Left lobe of liver (tissue), 2 donors: ENCODE measurements at regions not wholly inside any gene's neighbourhood (a gene's known extent, or its start where the extent isn't known, plus 50 kb on each side); places are given as distances from the start of the nearest gene placed in this dataset.
A peak's percentile ranks its signal among the peaks of the same experiment; 100 is the strongest.

Source experiments
- ATAC-seq: fragments of 200-7000 bp; cut with Tn5 transposase; one replicate; pipeline ENCODE4 v1.9.1; 2020; ENCODE audit warnings: mild to moderate bottlenecking, moderate library complexity
- DNase-seq: peaks from one replicate; pipeline ENCODE4 v3.0.0-alpha.2; 2020; ENCODE audit warnings: low spot score
- donor health status: DM: no; HTN: no; CAD: no; lungs with moderate emphysema.
- donor health status: DM: no; HTN: yes; CAD: no.

DNA sequence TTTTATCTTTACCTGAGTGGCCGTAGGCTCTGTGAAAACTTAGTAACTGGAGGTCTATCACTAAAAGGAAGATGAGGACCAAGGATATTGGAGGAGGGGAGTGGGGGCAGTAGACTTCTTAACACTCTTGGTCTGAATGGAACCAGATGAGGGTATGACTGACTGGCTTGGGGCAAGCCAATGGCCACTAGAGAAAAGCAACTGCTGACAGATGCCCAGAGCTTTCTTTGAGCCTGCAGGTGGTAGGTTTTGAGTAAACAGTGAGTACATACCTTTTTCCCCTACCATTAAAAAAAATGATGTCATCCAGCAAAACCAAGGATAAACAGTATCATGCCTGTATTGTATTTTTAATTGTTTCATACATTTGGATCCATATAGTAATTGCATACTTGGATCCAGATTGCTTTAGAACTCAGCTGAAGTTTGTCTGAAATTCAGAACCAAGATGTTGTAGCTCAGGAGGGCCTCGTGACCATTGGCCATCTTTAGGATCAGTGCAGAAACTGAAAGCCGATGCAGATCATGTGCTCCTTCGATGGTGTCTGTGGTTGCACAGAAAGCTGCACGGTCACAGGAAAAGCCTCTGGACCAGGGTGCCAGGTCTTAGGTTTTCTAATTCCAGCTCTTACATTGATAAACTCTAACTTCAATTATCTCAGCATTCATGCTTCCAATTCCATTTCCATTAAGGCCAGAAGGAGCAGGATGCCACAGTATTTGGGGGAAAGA lies 131.0 kb downstream of the PDGFRA start:
- ATAC-seq (no peak), DNase-seq (no peak)

DNA sequence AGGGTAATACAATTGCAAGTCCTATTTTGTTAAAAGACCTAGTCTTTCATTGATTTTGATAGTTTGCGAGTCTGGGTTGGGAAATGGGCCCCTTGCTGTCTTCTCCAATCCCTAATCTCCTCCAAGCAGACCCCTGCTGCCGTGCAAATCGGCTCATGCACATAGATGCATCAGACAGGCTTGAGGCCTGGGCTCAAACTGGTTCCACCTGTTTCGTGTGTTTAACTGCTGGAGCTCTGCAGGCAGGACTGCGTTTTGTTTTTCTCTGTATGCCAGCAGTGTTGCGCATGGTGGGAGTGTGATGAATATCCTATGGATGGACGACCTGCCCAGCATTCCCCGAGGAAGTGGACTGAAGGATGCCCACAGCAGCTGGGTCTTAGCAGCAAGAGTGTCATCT lies 133.9 kb downstream of the PDGFRA start:
- ATAC-seq (no peak), DNase-seq (no peak)

DNA sequence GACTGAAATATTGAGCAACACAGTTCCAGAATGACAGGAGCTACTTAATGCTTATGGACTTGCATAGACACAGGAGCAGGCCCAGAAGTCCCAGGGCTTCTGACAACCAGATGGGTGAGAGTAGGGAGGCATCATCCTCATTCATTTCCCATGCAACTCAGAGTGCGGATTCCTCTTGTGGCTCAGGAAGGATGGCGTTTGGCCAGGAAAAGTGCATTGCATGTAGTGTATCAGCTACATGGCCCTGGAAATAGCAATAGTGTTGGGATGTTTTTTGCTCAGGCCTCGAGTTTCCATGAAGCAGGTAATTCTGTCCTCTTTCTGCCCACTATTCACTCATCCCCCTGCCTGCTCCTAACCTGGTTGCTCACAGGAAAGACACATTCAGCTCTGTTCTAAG lies 136.6 kb downstream of the PDGFRA start:
- DNase-seq (no peak), ATAC-seq (no peak)

DNA sequence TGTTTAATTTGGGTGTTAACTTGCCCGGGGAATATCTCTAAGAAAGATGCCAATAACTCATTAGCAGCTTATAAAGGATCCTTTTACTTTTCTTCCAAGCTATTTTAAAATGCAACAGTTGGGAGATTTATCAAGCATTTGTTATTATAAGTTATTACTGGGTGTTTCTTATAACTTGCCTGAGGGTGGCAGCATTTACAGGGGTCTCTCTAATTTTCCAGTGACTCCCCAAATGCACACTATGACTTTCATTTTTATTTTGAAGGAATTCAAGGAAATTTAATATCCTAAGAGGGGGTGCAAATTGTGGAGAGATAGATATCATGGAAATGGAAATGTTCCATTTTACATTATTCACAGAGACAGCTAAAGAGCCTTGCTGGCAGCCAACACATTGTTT lies 138.0 kb downstream of the PDGFRA start:
- ATAC-seq: no peak

DNA sequence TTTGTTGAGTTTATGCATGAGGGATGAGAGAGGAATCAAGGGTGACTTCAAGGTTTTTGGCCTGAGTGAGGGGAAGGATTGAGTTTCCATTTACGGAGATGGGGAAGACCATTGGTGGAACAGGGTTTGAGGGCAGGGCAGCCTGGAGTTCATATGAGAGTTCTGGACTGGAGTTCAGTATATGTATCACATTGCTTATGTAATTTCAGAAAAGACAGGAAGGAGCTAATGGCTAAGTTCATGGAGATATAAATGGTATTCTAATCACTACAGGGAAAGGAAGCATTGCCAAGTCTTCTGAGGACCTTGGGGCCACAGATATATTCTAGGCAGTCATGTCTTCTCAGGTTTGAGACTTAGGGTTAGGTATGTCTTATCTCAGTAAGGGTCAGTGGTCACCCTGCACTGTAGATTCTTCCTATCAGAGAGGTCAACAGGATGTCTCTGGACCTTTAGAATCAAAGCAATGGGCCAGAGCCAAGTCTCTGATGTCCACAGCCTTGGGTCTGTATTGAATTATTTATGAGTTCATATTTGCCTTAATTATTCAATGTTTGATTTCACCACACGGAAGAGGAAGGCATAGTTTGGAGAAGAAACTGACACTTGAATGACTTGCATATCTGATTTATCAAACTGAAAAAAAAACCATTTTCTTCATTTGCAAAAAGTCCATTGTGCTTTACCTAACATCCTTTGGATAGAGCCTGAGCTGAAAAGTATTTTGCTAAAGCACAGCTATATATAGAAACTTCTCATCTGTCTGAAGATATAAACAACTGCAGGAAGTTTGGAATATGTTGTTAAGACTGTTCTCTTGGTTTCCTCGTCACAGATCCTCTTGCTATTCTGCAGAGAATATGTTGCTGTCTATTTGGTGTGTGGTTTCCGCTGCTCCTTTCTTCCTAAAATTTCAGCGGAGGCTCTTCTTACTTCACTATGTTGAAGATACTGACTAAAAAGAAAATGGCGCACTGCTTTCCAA lies 139.5 kb downstream of the PDGFRA start:
- no peak for DNase-seq

More for the DNA sequence above, 138.0 kb downstream of the PDGFRA start:
- DNase-seq: no peak

DNA sequence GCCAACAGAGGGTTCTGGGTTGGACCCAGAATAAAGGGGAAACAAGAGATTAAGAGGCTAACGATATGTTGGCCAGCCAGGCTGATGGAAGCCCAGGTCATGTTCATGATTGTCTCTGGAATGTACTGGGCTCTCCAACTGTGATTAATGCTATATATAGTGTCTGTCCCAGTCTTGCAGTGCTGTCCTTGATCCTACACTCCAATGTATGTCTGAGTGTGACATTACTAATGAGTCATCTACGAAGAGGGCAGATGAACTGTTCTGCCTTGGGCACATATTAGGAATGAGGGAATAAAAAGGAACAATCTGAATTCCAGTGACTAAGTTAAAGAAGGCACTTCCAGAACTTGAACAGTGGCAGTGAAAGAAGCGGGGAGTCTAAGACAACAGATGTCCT lies 142.1 kb downstream of the PDGFRA start:
- DNase-seq: no peak

More for the DNA sequence above, 139.5 kb downstream of the PDGFRA start:
- peak; percentile 48 for ATAC-seq

DNA sequence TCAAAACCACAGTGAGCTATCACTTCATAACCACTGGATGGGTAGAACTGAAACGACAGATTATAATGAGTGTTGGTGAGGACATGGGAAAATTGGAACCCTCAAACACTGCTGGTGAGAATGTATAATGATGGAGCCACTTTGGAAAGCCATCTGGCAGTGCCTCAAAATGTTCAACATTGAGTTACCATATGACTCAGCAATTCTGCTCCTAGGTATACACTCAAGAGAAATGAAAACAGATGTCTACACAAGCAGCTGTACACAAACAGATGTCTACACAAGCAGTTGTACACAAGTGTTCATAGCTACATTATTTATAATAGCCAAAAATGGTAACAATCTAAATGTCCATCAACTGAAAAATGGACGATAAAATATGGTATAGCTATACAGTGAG lies 143.9 kb downstream of the PDGFRA start:
- DNase-seq (no peak), ATAC-seq (no peak)

More for the DNA sequence above, 142.1 kb downstream of the PDGFRA start:
- no peak for ATAC-seq

DNA sequence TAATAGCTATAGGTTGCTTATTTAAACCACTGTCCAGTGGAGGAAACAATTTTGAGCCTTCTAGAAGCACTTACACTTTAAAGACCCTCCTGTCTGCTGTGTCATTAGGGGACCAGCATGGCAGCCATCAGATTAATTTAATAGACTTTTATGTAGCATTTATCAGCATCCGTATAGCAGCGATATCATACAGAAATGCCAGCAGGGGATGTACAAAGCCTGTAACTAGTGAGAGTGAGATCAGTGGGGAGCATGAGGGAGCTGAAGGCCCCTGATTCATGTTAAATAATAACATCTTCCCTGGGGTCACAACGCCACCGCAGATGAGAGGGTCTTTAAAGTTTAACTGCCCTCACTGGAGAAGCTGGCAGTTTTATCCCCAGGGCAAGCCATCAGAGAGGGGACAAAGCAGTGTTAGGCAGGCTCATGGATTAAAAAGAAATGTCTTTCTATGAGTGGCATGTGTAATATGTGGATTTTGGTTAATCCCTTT lies 144.7 kb downstream of the PDGFRA start:
- DNase-seq: no peak
- ATAC-seq: no peak

DNA sequence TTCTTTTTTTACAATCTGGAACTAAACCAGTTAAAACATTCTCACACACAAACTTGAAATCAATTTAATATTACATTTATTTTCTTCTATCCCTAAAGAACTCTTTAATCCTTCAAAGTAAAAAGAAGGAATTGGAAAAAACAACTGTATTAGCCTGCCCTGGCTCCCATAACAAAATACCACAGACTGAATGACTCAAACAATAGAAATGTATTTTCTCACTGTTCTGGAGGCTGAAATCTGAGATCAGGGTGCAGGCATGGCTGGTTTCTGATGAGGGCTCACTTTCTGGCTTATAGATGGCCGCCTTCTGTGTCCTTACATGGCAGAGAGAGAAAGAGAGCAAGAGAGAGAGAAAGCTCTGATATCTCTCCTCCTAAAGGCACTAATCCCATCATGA lies 149.4 kb downstream of the PDGFRA start:
- no peak for ATAC-seq
- no peak for DNase-seq

DNA sequence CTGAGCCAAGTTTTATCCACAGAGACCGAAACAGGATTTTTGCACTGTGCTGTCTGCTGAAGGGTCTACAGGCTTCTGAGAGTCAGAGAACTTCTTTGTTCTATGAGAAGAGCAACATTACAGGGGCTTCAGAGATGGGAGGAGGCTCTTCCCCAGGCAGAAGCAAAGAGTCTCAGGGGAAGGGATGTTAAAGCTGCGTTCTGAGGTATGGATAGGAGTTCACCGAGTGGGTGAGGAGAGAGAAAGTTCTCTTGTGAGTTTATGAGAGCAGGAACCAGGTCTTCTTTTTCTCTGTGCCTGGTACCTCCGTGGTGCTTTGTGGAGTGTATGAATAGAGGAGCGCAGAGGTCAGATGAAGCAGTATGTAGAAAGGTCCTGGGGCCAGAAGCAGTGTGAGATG lies 155.1 kb downstream of the PDGFRA start:
- DNase-seq (no peak), ATAC-seq (no peak)

DNA sequence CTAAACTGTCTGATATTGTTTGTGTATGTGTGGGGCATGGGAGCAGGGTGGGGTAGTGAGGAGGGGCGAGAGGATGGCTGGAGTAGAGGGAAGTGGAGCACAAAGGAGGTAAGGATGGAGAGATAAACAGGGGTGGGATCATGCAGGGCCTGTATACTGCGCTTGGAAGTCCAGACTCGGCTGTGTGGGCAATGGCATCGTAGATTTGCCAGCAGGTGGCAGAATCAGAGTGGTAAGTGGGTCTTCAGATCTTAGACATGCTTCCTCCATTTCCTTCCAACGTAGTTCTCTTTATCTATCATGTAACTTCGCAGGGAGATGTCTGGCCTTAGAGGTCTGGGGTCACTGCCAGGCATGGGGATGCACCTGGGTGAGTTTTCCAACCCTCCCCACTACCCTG lies 155.5 kb downstream of the PDGFRA start:
- ATAC-seq (peak; percentile 32), DNase-seq (no peak)

DNA sequence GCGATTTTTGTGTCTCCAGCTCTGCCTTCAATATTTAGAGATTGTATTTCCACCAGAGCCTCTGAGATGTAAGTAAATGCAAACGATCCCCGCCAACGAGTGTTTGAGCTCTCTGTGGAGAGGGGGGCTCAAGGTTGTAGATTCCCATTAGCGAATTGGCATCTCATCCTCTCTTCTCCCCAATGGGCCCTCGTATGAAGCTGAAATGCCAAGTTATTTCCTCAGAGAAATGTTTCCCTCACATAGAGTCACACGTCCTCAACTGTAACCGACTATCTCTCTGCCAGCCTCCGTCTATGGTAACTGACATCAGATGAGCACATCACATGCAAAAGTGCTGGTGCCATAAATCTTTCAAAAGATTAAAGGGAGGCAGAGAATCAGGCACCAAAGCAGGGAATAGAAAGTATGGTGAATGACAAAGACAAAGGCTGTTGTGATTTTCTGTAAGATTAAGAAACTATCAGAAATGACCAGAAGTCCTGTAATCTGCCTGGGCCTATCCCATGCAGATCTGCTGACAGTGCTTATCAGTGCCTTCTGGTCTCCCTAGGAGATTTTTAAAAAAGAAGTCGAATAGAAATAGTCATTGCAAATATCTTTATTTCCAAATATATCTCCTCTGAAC lies 157.1 kb downstream of the PDGFRA start:
- ATAC-seq (no peak), DNase-seq (no peak)

DNA sequence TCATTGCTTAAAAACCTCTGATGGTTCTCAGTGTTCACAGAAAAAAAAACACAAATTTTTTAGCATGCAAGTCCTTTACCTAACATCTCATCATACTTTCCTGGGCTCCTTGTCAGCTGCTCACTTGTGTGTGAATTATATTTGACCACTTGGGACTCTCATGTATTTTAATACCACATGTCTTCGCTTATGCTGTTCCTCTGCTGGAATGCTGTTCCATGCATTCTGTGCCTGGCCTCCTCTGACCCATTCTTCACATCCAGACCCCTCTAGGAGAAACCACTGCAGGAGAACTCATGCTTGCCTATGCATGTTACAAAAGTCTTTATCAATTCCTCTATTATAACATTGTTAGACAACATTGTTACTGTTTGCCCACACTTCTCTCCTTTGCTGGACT lies 157.6 kb downstream of the PDGFRA start:
- DNase-seq (no peak), ATAC-seq (no peak)

DNA sequence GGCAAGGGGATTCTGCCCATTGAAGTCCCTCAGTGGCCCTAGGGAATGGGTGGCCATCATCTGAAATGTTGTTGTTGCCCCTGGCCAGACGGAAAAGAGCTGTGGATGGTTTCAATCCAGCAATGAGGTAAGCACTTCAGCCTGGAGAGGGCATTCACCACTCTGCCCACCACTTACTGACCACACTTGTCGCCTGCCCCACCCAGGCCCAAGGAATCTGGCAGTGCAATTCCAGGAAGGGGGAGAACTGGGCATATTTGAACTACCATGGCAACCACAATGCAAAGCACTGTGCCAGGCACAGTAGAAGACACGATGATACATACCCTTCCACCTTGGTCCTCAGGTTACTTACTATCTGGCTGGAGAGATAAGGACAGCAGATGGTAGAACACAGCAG lies 161.6 kb downstream of the PDGFRA start:
- no peak for ATAC-seq
- DNase-seq: no peak

DNA sequence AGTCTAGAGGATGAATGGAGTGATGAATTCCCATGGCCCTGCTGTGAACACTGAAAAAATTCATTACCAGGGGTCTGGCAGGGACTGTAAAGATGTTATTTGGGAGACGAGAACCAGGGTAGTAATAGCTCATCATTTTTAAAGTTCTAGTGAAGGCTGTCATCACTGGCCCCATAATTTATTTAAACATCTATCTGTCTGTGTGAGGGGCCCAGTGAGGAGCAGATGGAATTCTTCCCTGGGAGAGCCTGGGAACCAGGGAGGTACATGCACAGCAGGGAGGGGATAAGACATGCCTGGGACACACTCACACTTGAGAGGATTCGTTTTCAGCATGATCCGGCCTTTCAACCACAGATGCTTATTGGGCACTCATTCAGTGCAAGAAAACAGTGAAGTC lies 162.0 kb downstream of the PDGFRA start:
- no peak for ATAC-seq
- DNase-seq: no peak

DNA sequence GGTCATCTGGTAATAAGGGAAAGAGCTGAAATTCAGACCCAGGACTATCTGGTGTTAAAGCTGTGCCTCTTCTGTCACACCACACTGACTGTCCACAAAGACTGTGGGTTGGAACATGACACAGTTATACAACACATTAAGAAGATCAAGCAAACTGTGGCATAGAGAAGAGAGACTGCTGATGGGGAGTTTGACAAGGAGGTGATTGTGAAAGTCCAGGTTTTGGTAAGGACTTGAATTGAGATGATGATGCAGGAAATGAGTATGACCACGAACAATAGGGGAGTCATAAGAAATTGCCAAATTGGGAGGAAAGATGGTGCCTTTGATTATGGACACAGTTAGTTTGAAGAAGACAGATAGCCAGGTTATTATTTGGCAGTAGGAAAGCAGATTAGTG lies 163.4 kb downstream of the PDGFRA start:
- DNase-seq: no peak

DNA sequence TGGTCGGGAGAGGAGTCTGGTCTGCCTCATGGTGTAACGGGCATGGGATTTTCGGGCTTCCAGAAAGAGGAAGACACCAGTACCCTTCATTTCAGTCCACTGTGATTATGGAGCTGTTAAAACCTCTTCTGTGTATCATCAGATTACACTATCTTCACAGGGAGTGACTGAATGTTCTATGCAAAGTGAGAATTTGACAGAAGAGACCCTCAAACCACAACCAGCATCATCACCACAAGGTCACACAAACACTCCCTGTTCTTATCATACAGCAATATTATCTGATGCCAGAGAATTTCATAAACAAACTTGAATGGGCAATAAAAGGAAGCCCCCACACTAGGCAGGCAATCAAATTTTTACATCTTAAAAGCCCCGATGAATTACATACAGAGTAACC lies 164.2 kb downstream of the PDGFRA start:
- DNase-seq (no peak), ATAC-seq (no peak)

More for the DNA sequence above, 163.4 kb downstream of the PDGFRA start:
- no peak for ATAC-seq

DNA sequence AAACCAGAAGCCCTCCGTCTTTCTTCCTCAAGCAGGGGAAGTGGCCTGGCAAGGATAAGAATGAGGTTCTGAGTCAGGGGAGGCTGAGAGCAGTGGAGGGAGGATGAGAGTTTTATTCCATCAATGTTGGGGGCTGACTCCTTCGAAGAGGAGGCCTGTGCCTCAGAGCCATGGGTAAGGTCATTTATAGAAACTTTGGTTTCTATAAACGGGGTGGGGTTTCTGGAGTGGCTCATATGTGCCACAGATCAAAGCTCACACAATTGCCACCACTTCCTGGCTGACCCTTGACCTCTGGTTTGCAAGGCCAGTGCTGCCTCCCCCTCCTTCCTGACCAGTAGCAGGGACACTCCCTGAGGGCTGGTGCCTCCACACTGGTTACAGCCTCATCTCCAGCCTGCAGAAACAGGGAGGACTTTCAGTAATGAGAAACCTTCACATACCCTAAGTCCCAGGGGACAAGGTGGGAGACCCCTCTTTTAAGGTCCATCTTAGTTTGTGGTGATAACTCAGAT lies 166.0 kb downstream of the PDGFRA start:
- no peak for DNase-seq
- no peak for ATAC-seq

DNA sequence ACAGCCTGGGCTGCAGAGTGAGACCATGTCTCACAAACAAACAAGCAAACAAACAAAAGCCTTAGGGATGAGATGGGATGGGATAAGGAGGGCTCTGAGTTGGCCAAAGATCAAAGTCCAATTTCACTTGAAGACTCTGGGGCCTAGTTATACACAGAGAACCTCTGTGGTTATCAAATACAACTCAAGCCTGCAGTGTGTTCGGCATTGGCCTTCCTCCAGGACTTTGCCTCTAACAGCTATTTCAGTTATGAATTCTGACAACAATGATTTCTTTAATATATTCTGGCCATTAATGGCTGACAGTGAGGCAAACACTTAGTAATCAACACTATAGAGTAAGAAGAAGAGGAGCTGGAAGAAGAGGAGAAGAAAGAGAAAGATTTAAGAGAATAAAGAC lies 171.1 kb downstream of the PDGFRA start:
- ATAC-seq: no peak
- DNase-seq: no peak

DNA sequence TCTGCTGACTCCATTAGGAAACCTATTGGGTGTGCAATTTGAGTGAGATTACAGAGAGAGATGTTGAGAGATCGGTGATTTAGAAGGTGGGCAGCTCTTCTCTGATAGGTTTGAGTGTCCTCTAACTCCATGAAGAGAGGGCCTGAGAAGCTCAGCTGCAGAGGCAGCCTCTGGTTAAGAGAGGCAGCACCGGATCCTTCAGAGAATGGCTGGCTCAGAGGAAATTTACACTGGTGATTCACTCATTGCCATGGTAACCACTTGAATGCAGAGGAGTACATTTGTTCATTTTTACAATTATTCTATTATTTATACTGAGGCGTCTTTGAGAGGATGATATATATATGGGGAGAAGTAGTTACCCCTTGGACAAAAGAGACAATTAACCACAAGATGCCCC lies 171.7 kb downstream of the PDGFRA start:
- no peak for ATAC-seq
- DNase-seq: no peak

DNA sequence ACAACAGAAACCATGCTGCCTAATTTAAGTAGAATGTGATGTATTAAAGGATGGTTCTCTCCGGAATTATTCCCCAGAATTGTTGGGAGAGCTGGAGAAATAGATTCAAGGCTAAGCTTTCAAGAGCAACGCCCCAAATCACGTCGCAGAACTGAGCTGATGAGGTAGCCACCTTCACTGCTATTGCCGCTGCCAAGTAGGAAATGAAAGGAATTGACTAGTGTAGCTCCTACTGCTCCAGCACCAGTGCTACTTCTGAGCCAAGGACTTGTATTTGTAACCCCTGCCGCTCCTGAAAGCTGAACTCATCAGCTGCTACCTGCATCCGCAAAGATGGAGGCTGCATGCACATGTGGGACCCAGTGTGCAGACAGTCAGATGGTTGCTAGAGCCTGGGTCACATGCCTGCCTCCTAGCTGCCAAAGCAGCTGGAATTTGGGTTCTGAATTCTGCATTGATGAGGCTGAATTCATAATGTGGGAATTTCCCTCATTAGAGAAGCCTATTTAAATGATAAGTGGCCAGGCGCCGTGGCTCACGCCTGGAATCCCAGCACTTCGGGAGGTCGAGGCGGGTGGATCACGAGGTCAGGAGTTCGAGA lies 173.9 kb downstream of the PDGFRA start:
- no peak for ATAC-seq
- no peak for DNase-seq
